ENCODE measurements at regions not wholly inside any gene's neighbourhood (a gene's known extent, or its start where the extent isn't known, plus 50 kb on each side); places are given as distances from the start of the nearest gene placed in this dataset.

DNA sequence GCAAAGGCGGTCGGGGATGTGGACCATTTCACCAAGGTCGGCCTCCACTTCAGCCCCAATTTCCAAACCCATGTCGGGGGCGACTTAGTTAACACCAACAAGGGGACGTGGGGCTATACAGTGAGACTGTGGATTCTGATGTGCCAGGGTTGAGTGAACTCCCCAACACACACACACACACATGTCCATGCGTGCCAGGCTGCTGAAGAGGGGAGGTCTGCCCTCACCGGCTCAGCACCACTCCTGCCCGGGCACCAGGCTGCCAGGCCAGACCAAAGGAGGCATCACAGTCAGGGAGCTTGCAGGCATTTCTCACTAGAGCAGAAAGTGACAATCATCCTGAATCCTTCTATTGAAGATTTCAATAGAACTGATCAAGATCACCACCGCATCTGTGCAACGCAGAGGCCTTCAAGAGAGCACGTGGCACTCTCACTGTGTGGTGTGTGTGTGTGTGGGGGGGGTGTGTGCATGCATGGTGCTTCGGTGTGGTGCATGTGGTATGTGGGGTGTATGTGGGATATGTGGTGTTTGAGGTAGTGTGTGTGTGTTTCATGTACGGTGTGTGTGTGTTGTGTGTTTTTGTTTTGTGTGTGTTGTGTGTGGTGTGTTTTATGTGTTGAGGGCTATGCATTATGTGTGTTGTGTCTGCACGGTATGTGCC lies 403.5 kb upstream of the RNF32 start:
- DNase-seq (ENCODE audit: insufficient read length, low spot score, missing footprints) = no peak
- no peaks in the 10 kb centered on the region for H3K4me1 ChIP-seq (ENCODE audit: insufficient read depth, low read length)
- no peaks in the 10 kb centered on the region for H3K27me3 ChIP-seq (ENCODE audit: insufficient read depth, low read length)
- no peaks in the 10 kb centered on the region for H3K79me2 ChIP-seq (ENCODE audit: insufficient read depth, low read length)
- H4K20me1 ChIP-seq (ENCODE audit: insufficient read depth, low read length) = no peaks in the 10 kb centered on the region
- no peak overlapping the region for H3K4me2 ChIP-seq (ENCODE audit: insufficient read depth, low read length)
- no peak overlapping the region for H3K4me3 ChIP-seq (ENCODE audit: insufficient read depth, low read length)
- TF ChIP-seq, protein P1, sequence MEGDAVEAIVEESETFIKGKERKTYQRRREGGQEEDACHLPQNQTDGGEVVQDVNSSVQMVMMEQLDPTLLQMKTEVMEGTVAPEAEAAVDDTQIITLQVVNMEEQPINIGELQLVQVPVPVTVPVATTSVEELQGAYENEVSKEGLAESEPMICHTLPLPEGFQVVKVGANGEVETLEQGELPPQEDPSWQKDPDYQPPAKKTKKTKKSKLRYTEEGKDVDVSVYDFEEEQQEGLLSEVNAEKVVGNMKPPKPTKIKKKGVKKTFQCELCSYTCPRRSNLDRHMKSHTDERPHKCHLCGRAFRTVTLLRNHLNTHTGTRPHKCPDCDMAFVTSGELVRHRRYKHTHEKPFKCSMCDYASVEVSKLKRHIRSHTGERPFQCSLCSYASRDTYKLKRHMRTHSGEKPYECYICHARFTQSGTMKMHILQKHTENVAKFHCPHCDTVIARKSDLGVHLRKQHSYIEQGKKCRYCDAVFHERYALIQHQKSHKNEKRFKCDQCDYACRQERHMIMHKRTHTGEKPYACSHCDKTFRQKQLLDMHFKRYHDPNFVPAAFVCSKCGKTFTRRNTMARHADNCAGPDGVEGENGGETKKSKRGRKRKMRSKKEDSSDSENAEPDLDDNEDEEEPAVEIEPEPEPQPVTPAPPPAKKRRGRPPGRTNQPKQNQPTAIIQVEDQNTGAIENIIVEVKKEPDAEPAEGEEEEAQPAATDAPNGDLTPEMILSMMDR (IDR thresholded peaks at IDR 0.05; ENCODE audit: extremely low read depth, low read depth, low read length) = no peak
- no peak overlapping the region for H2AFZ ChIP-seq (ENCODE audit: low read length)
- H3K36me3 ChIP-seq (ENCODE audit: insufficient read depth, low read length) = no peaks in the 10 kb centered on the region
- no peaks in the 10 kb centered on the region for H3K9me3 ChIP-seq (ENCODE audit: low read depth, low read length)
- no peak overlapping the region for H3K27ac ChIP-seq (ENCODE audit: low read depth, low read length)

DNA sequence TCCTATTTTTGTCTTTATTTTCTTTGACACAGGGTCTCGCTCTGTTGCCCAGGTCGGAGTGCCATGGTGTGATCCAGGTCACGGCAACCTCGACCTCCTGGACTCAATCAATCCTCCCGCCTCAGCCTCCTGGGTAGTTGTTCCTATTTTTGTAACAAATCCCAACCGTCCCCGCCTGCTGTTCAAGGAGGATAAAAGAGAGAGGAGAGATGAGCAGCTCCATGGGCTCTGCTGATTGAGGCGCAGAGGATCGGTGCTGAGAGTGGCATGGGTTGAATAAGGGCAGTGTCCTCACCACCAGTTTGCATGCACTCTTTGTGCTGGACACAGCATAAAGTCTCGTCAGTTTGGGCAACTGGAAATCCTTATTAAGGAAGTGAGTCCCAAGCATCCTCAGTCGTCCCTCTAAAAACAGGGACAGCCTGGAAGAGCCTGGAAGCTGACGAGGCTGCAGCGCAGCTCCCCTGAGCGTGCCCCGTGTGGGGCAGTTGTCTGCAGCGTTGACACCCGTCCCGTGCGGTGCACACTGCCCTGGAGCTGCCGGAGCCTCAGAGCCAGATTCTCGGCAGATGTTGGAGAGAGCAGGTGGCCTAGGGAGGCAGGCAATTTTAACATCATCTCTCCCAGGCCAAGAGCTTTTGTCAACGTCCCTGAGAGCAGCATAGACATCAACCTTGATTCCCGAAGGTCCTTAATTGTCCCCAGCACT lies 404.2 kb upstream of the RNF32 start:
- Histone ChIP-seq H3K9me3 (ENCODE audit: low read depth, low read length) (no peaks in the 10 kb centered on the region), H3K27me3 (ENCODE audit: insufficient read depth, low read length) (no peaks in the 10 kb centered on the region), H3K36me3 (ENCODE audit: insufficient read depth, low read length) (no peaks in the 10 kb centered on the region), H3K4me1 (ENCODE audit: insufficient read depth, low read length) (no peaks in the 10 kb centered on the region), H3K4me2 (ENCODE audit: insufficient read depth, low read length) (no peak overlapping the region), H4K20me1 (ENCODE audit: insufficient read depth, low read length) (no peaks in the 10 kb centered on the region), H3K79me2 (ENCODE audit: insufficient read depth, low read length) (no peaks in the 10 kb centered on the region), H2AFZ (ENCODE audit: low read length) (no peak overlapping the region), H3K4me3 (ENCODE audit: insufficient read depth, low read length) (no peak overlapping the region), H3K27ac (ENCODE audit: low read depth, low read length) (no peak overlapping the region)
- TF ChIP-seq, protein P1 (IDR thresholded peaks at IDR 0.05; ENCODE audit: extremely low read depth, low read depth, low read length) = no peak
- no peak for DNase-seq (ENCODE audit: insufficient read length, low spot score, missing footprints)

DNA sequence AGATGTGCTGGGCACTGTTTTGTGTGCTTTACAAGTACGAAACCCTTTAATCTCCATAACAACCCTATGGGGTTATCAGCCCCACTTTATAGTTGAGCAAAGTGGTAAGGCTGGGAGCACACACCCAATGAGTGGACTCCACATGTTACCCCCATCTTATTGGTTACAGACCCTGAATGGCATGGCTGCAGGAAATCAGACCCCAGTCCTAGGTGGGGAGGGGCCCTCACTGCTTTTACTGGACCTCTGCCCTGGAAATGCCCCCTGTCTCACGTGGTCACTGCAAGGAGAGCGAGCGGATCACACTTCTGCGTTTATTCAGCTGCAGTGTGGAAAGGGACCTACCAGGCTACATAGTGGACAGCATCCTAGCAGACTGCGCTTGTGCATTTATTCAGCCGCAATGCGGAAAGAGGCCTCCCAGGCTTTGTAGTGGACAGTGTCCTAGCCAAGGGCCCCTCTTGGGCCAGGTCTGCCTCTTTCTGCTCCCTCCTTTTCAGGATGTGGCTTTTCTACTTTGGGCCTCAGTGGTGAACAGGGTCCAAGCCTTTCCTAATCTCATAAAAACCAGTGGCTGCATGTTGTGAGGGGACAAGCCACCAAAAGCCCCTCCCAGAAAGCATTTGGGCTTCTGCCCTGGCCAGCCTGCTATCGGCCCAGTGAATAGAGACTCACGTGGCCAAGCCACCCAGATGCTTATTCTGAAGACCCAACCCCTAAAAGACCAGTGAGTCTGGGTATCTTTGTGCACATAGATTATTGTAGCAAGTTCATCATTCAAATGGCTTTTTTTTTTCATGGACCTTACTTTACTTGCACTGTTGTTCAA lies 405.7 kb upstream of the RNF32 start:
- Histone ChIP-seq H4K20me1 (ENCODE audit: insufficient read depth, low read length) (no peaks in the 10 kb centered on the region), H3K79me2 (ENCODE audit: insufficient read depth, low read length) (no peaks in the 10 kb centered on the region), H3K9me3 (ENCODE audit: low read depth, low read length) (no peaks in the 10 kb centered on the region), H2AFZ (ENCODE audit: low read length) (no peak overlapping the region), H3K4me2 (ENCODE audit: insufficient read depth, low read length) (no peak overlapping the region), H3K36me3 (ENCODE audit: insufficient read depth, low read length) (no peaks in the 10 kb centered on the region), H3K27me3 (ENCODE audit: insufficient read depth, low read length) (no peaks in the 10 kb centered on the region), H3K27ac (ENCODE audit: low read depth, low read length) (no peak overlapping the region), H3K4me1 (ENCODE audit: insufficient read depth, low read length) (no peaks in the 10 kb centered on the region), H3K4me3 (ENCODE audit: insufficient read depth, low read length) (no peak overlapping the region)
- TF ChIP-seq, protein P1 (IDR thresholded peaks at IDR 0.05; ENCODE audit: extremely low read depth, low read depth, low read length) = no peak
- DNase-seq (ENCODE audit: insufficient read length, low spot score, missing footprints) = no peak

DNA sequence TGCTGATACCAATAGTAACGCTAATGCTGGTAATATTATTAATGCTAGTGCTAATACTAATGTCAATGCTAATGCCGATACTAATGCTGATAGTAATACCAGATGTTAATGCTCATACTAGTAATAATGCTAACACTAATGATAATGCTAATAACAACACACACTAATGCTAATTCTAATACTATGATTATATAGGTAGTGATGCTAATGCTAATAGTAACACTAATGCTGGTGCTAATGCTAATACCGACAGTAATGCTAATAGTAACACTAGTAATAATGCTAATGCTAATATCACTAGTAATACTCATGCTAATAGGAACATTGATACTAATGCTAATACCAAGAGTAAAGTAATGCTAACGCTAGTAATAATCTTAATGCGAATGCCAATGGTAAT lies 406.4 kb upstream of the RNF32 start:
- Histone ChIP-seq H3K4me2 (ENCODE audit: insufficient read depth, low read length) (no peak overlapping the region), H2AFZ (ENCODE audit: low read length) (no peak overlapping the region), H3K4me3 (ENCODE audit: insufficient read depth, low read length) (no peak overlapping the region), H3K27ac (ENCODE audit: low read depth, low read length) (no peak overlapping the region), H3K4me1 (ENCODE audit: insufficient read depth, low read length) (no peaks in the 10 kb centered on the region), H3K9me3 (ENCODE audit: low read depth, low read length) (no peaks in the 10 kb centered on the region), H3K27me3 (ENCODE audit: insufficient read depth, low read length) (no peaks in the 10 kb centered on the region), H4K20me1 (ENCODE audit: insufficient read depth, low read length) (no peaks in the 10 kb centered on the region), H3K36me3 (ENCODE audit: insufficient read depth, low read length) (no peaks in the 10 kb centered on the region), H3K79me2 (ENCODE audit: insufficient read depth, low read length) (no peaks in the 10 kb centered on the region)
- no peak for DNase-seq (ENCODE audit: insufficient read length, low spot score, missing footprints)
- TF ChIP-seq, protein P1 (IDR thresholded peaks at IDR 0.05; ENCODE audit: extremely low read depth, low read depth, low read length) = no peak

Data from osteoblast (primary cell).